NT2/D1 (cell line): ENCODE measurements at regions not wholly inside any gene's neighbourhood (a gene's known extent, or its start where the extent isn't known, plus 50 kb on each side); places are given as distances from the start of the nearest gene placed in this dataset.

Source experiments
- SUZ12 ChIP-seq: IDR thresholded peaks from 2 replicates; pipeline ENCODE4 v1.6.1; 2011; ENCODE audit not compliant: insufficient read length, insufficient read depth; ENCODE audit errors: extremely low read depth
- ZNF274 ChIP-seq: IDR thresholded peaks from 2 replicates; pipeline ENCODE4 v1.6.1; 2011; ENCODE audit warnings: mild to moderate bottlenecking, low read depth, low read length

DNA sequence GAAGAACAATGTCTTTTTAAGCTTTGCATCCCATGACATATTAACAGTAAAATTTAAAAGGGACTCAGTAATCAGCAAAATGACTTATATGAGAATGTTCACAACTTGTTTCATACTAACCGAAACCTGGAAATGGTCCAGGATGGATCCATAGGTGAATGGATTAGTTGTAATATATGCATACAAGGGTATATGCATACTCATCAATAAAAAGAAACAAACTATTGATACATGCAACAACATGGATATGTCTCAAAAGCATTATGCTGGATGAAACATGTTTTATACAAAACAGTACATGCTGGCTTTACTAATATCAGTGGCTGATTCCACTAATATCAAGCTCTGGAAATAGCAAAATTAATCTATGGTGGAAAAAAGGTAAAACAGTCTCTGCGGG is 108.5 kb upstream of the HIVEP1 start:
- TF ChIP-seq ZNF274 (no peak), SUZ12 (no peak)
